H1 (cell line): ENCODE measurements at regions not wholly inside any gene's neighbourhood (a gene's known extent, or its start where the extent isn't known, plus 50 kb on each side); places are given as distances from the start of the nearest gene placed in this dataset.

ENCODE experiments used
- CBX8 ChIP-seq: fragments of 300-800, 300-1000 bp; sonication (generic); IDR thresholded peaks from 2 replicates; pipeline ENCODE4 v1.7.1; 2016; ENCODE audit warnings: low read depth, low read length, borderline replicate concordance
- EGR1 ChIP-seq: IDR thresholded peaks from 2 replicates; pipeline ENCODE4 v1.6.1; 2011; ENCODE audit warnings: low read depth, low read length, borderline replicate concordance
- EZH2 ChIP-seq: fragments of 200-600 bp; sonication (generic); IDR thresholded peaks from 2 replicates; pipeline ENCODE4 v1.7.1; 2012; ENCODE audit warnings: low read depth, mild to moderate bottlenecking, moderate library complexity, low read length, inconsistent platforms; ENCODE audit not compliant: severe bottlenecking
- MAFK ChIP-seq: IDR thresholded peaks from 2 replicates; pipeline ENCODE4 v1.6.1; 2012; ENCODE audit warnings: low read depth, mild to moderate bottlenecking, improper control_type of control experiment, low read length
- RAD21 ChIP-seq, 2 experiments: IDR thresholded peaks in 1 of 2; conservative IDR thresholded peaks in 1 of 2; 2 replicates each; pipeline ENCODE4 v1.6.1; 2011; ENCODE audit warnings: low read depth in 2 of 2, low read length in 2 of 2, improper control_type of control experiment in 1 of 2, inconsistent platforms in 1 of 2, mild to moderate bottlenecking in 1 of 2, moderate library complexity in 1 of 2
- SP1 ChIP-seq: IDR thresholded peaks from 2 replicates; pipeline ENCODE4 v1.6.1; 2011; ENCODE audit warnings: low read depth, low read length
- TF ChIP-seq, protein P1 (sequence below), 3 experiments: IDR thresholded peaks; 1 replicate in 2 of 3; 2 replicates in 1 of 3; pipeline versions ENCODE4 v1.5.1 to v1.6.1; 2011; ENCODE audit warnings: low read length in 3 of 3, mild to moderate bottlenecking in 3 of 3, inconsistent platforms in 2 of 3, low read depth in 1 of 3, moderate library complexity in 1 of 3; ENCODE audit not compliant: insufficient read depth in 1 of 3; ENCODE audit errors: control extremely low read depth in 1 of 3

DNA sequence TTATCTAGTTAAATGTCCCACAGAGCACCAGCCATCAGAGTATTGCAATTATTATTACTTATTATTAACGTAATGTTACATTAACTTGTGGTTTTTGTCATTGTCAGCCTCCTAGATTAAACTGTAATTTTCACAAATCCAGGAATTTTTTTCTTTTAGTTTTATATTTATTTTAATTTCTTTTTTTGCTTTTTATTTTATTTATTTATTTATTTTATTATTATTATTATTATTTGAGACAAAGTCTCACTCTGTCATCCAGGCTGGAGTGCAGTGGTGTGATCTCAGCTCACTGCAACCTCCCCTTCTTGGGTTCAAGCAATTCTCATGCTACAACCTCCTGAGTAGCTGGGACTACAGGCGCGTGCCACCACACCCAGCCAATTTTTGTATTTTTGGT is 202.9 kb upstream of the LUZP2 start:
- TF ChIP-seq MAFK, result no peak
- TF ChIP-seq EGR1, result no peak
- TF ChIP-seq, protein P1, sequence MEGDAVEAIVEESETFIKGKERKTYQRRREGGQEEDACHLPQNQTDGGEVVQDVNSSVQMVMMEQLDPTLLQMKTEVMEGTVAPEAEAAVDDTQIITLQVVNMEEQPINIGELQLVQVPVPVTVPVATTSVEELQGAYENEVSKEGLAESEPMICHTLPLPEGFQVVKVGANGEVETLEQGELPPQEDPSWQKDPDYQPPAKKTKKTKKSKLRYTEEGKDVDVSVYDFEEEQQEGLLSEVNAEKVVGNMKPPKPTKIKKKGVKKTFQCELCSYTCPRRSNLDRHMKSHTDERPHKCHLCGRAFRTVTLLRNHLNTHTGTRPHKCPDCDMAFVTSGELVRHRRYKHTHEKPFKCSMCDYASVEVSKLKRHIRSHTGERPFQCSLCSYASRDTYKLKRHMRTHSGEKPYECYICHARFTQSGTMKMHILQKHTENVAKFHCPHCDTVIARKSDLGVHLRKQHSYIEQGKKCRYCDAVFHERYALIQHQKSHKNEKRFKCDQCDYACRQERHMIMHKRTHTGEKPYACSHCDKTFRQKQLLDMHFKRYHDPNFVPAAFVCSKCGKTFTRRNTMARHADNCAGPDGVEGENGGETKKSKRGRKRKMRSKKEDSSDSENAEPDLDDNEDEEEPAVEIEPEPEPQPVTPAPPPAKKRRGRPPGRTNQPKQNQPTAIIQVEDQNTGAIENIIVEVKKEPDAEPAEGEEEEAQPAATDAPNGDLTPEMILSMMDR (IDR thresholded peaks at IDR 0.05; ENCODE audit: control extremely low read depth in 1 of 3, insufficient read depth in 1 of 3, low read depth in 1 of 3, low read length in 3 of 3), result no peak
- TF ChIP-seq CBX8, result no peak
- no peak for TF ChIP-seq RAD21 (IDR thresholded peaks at IDR 0.05 in 1 of 2, conservative IDR thresholded peaks at IDR 0.05 in 1 of 2; ENCODE audit: low read depth in 2 of 2, low read length in 2 of 2)
- TF ChIP-seq SP1, result no peak
- TF ChIP-seq EZH2, result no peak
